H9 (cell line): ENCODE measurements at regions not wholly inside any gene's neighbourhood (a gene's known extent, or its start where the extent isn't known, plus 50 kb on each side); places are given as distances from the start of the nearest gene placed in this dataset.

Source experiments
- DNase-seq: peaks from one replicate; pipeline ENCODE4 v3.0.0-alpha.2; 2017
- H2AFZ ChIP-seq: one replicate; pipeline ENCODE4 v1.6.1; 2013; ENCODE audit warnings: mild to moderate bottlenecking, low read length, control low read depth, moderate library complexity
- H2AK5ac ChIP-seq: 2 replicates; pipeline ENCODE4 v1.6.1; 2013; ENCODE audit warnings: low read length, control low read depth, mixed read lengths; ENCODE audit not compliant: insufficient read length
- H2BK120ac ChIP-seq: one replicate; pipeline ENCODE4 v1.6.1; 2013; ENCODE audit warnings: low read depth, mild to moderate bottlenecking, low read length, control low read depth, inconsistent platforms; ENCODE audit not compliant: poor library complexity, severe bottlenecking
- H2BK12ac ChIP-seq: 2 replicates; pipeline ENCODE4 v1.6.1; 2013; ENCODE audit warnings: low read length, control low read depth, mixed read lengths, low read depth; ENCODE audit not compliant: insufficient read length
- H2BK15ac ChIP-seq: 2 replicates; pipeline ENCODE4 v1.6.1; 2013; ENCODE audit warnings: low read depth, low read length, control low read depth
- H2BK20ac ChIP-seq: one replicate; pipeline ENCODE4 v1.6.1; 2013; ENCODE audit warnings: low read depth, mild to moderate bottlenecking, low read length, control low read depth, inconsistent platforms; ENCODE audit not compliant: poor library complexity, severe bottlenecking
- H2BK5ac ChIP-seq: 2 replicates; pipeline ENCODE4 v1.6.1; 2013; ENCODE audit warnings: low read length, control low read depth, mixed read lengths; ENCODE audit not compliant: insufficient read length
- H3K14ac ChIP-seq: 2 replicates; pipeline ENCODE4 v1.6.1; 2013; ENCODE audit warnings: low read length, control low read depth; ENCODE audit not compliant: insufficient read depth
- H3K18ac ChIP-seq: 2 replicates; pipeline ENCODE4 v1.6.1; 2013; ENCODE audit warnings: low read depth, mild to moderate bottlenecking, mixed read lengths, low read length, control low read depth; ENCODE audit not compliant: insufficient read length
- H3K23ac ChIP-seq: 2 replicates; pipeline ENCODE4 v1.6.1; 2013; ENCODE audit warnings: low read length, control low read depth, mixed read lengths, low read depth; ENCODE audit not compliant: insufficient read length
- H3K23me2 ChIP-seq: 2 replicates; pipeline ENCODE4 v1.6.1; 2013; ENCODE audit warnings: low read depth, mild to moderate bottlenecking, mixed read lengths, low read length, control low read depth; ENCODE audit not compliant: insufficient read length, poor library complexity, severe bottlenecking
- H3K27ac ChIP-seq: 2 replicates; pipeline ENCODE4 v1.5.1; 2013; ENCODE audit warnings: low read length, control low read depth, mixed read lengths, low read depth; ENCODE audit not compliant: insufficient read length
- H3K27me3 ChIP-seq: 2 replicates; pipeline ENCODE4 v1.6.1; 2013; ENCODE audit warnings: low read length, control low read depth, inconsistent platforms; ENCODE audit not compliant: insufficient read depth
- H3K4ac ChIP-seq: 2 replicates; pipeline ENCODE4 v1.6.1; 2013; ENCODE audit warnings: low read depth, mild to moderate bottlenecking, control low read depth, inconsistent platforms, low read length, moderate library complexity
- H3K4me1 ChIP-seq: 2 replicates; pipeline ENCODE4 v1.6.1; 2013; ENCODE audit warnings: low read length, control low read depth, inconsistent platforms; ENCODE audit not compliant: insufficient read depth
- H3K4me2 ChIP-seq: 2 replicates; pipeline ENCODE4 v1.6.1; 2013; ENCODE audit warnings: low read length, control low read depth, mixed read lengths; ENCODE audit not compliant: insufficient read length, insufficient read depth
- H3K56ac ChIP-seq: 2 replicates; pipeline ENCODE4 v1.6.1; 2013; ENCODE audit warnings: low read depth, mild to moderate bottlenecking, mixed read lengths, low read length, control low read depth; ENCODE audit not compliant: insufficient read length
- H3K79me1 ChIP-seq: 2 replicates; pipeline ENCODE4 v1.6.1; 2013; ENCODE audit warnings: low read depth, mild to moderate bottlenecking, moderate library complexity, low read length, control low read depth, inconsistent platforms; ENCODE audit not compliant: insufficient read depth, poor library complexity, severe bottlenecking
- H3K79me2 ChIP-seq: 2 replicates; pipeline ENCODE4 v1.6.1; 2013; ENCODE audit warnings: low read length, control low read depth, inconsistent platforms; ENCODE audit not compliant: insufficient read depth
- H3K9ac ChIP-seq: 2 replicates; pipeline ENCODE4 v1.6.1; 2013; ENCODE audit warnings: low read length, control low read depth, mixed read lengths; ENCODE audit not compliant: insufficient read length; ENCODE audit errors: extremely low read depth
- H3K9me3 ChIP-seq: one replicate; pipeline ENCODE4 v1.6.1; 2013; ENCODE audit warnings: low read depth, low read length, inconsistent platforms; ENCODE audit not compliant: control insufficient read depth
- H3T11ph ChIP-seq: one replicate; pipeline ENCODE4 v1.6.1; 2013; ENCODE audit warnings: mild to moderate bottlenecking, low read length, control low read depth, inconsistent platforms
- H4K20me1 ChIP-seq: one replicate; pipeline ENCODE4 v1.6.1; 2013; ENCODE audit not compliant: control insufficient read depth, insufficient read length, insufficient read depth
- H4K5ac ChIP-seq: 2 replicates; pipeline ENCODE4 v1.6.1; 2013; ENCODE audit warnings: low read depth, mild to moderate bottlenecking, mixed read lengths, low read length, control low read depth; ENCODE audit not compliant: insufficient read length
- H4K8ac ChIP-seq: replicated peaks from 2 replicates; pipeline ENCODE4 v1.6.1; 2013; ENCODE audit warnings: low read length, control low read depth, mixed read lengths, low read depth; ENCODE audit not compliant: insufficient read length
- H4K91ac ChIP-seq: 2 replicates; pipeline ENCODE4 v1.6.1; 2013; ENCODE audit warnings: low read depth, mild to moderate bottlenecking, moderate library complexity, mixed read lengths, low read length, control low read depth; ENCODE audit not compliant: insufficient read length
- H3K27ac Mint-ChIP-seq, 3 experiments: 2 replicates in 2 of 3; 3 replicates in 1 of 3; pipeline ENCODE4 v1.8.0; 2020 to 2021; ENCODE audit warnings: mixed read lengths in 3 of 3, mild to moderate bottlenecking in 1 of 3, moderate library complexity in 1 of 3
- H3K27me3 Mint-ChIP-seq: 2 replicates; pipeline ENCODE4 v1.8.0; 2021; ENCODE audit warnings: low read depth, mild to moderate bottlenecking, moderate library complexity, mixed read lengths
- H3K36me3 Mint-ChIP-seq, 3 experiments: 2 replicates in 2 of 3; 3 replicates in 1 of 3; pipeline ENCODE4 v1.8.0; 2020 to 2021; ENCODE audit warnings: low read depth in 3 of 3, mixed read lengths in 3 of 3; ENCODE audit not compliant: insufficient read depth in 1 of 3
- H3K4me1 Mint-ChIP-seq, 2 experiments: 2 replicates each; pipeline ENCODE4 v1.8.0; 2020; ENCODE audit warnings: mixed read lengths in 2 of 2
- H3K4me3 Mint-ChIP-seq, 2 experiments: 2 replicates in 1 of 2; 3 replicates in 1 of 2; pipeline ENCODE4 v1.8.0; 2020 to 2021; ENCODE audit warnings: mild to moderate bottlenecking in 2 of 2, mixed read lengths in 2 of 2, moderate library complexity in 1 of 2
- H3K9me3 Mint-ChIP-seq, 2 experiments: 2 replicates in 1 of 2; 3 replicates in 1 of 2; pipeline ENCODE4 v1.8.0; 2020; ENCODE audit warnings: mild to moderate bottlenecking in 2 of 2, mixed read lengths in 2 of 2, moderate library complexity in 1 of 2
- CTCF ChIP-seq: fragments of 200-600 bp; sonication (generic); conservative IDR thresholded peaks from 3 replicates; pipeline ENCODE4 v1.8.0; 2021; ENCODE audit warnings: antibody characterized with exemption, mild to moderate bottlenecking
- WGBS: extraction: QIAGEN DNeasy Blood & Tissue Kit; methylation state at CpG from one replicate; pipeline ENCODE4 v1.1.7; 2013; ENCODE audit warnings: missing lambda C conversion rate, low lambda C conversion rate, mixed read lengths; ENCODE audit not compliant: insufficient read length; ENCODE audit errors: extremely low coverage; 5-methylcytosine and 5-hydroxymethylcytosine counted together

- no peak overlapping the region for H3T11ph ChIP-seq
- no peak overlapping the region for H2AFZ ChIP-seq
- Mint-ChIP-seq H3K4me3 (no peak overlapping the region), H3K27ac (no peak overlapping the region; a peak in 1 of 7 replicates), H3K27me3 (0 out of 2 replicates have a peak, but pooled peaks cover 2% of the 10 kb centered on the region), H3K4me1 (peaks cover 5 to 7% of the 10 kb centered on the region in 2 experiments), H3K36me3 (no peaks in the 10 kb centered on the region; a peak in 2 of 7 replicates), H3K9me3 (peaks cover 4 to 8% of the 10 kb centered on the region in 2 experiments; a peak in 3 of 5 replicates)
- H3K23me2 ChIP-seq: no peaks in the 10 kb centered on the region
- H4K5ac ChIP-seq: no peak overlapping the region
- peak; percentile 24 for DNase-seq
- no peak overlapping the region for H2BK15ac ChIP-seq
- no peak overlapping the region for H2BK12ac ChIP-seq
- H3K27me3 ChIP-seq: no peaks in the 10 kb centered on the region
- H3K79me2 ChIP-seq: no peaks in the 10 kb centered on the region
- no peak overlapping the region for H3K18ac ChIP-seq
- H3K4me1 ChIP-seq: no peaks in the 10 kb centered on the region; the same call in 1 of the 2 replicates
- H3K4me2 ChIP-seq: no peak overlapping the region
- H3K23ac ChIP-seq: no peak overlapping the region
- no peak overlapping the region for H3K27ac ChIP-seq
- H4K8ac ChIP-seq: no peak overlapping the region
- no peak for TF ChIP-seq CTCF
- H3K14ac ChIP-seq: no peak overlapping the region
- no peak overlapping the region for H2BK20ac ChIP-seq
- no peak overlapping the region for H3K56ac ChIP-seq
- H3K79me1 ChIP-seq: no peaks in the 10 kb centered on the region
- no peak overlapping the region for H3K9ac ChIP-seq
- H2BK120ac ChIP-seq: no peak overlapping the region
- no peak overlapping the region for H3K4ac ChIP-seq
- H4K20me1 ChIP-seq: no peaks in the 10 kb centered on the region
- no peaks in the 10 kb centered on the region for H3K9me3 ChIP-seq
- WGBS: no CpG with 5 or more reads among the region's 9 CpGs
- no peak overlapping the region for H2BK5ac ChIP-seq
- H4K91ac ChIP-seq: no peak overlapping the region
- H2AK5ac ChIP-seq: no peak overlapping the region
Measured at GRCh38 chr14:104284107-104284592, 145.8 kb downstream of the KIF26A start.
